ENCODE measurements at regions not wholly inside any gene's neighbourhood (a gene's known extent, or its start where the extent isn't known, plus 50 kb on each side); places are given as distances from the start of the nearest gene placed in this dataset.

DNA sequence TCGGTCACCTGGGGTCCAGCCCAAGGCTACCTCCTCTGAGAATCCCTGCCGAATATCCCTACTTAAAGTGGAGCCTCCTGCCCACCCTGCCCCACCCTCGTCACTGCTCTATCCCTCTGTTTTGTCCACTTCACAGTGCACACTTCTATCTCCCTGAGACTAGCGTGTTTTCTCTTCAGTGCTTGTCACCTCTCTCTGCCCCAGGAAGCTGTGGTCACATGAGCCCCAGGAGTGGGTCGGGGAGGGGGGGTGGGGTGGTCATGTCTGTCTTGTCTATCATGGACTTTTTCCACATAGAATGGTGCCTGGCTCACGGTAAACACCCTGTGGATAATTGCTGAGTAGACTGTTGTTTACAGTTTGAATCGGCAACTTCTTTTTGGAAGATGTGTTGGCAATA is 673.6 kb downstream of the PTPRU start (continued):
- TF ChIP-seq KIAA2018 (CRISPR knock-in tag; IDR thresholded peaks at IDR 0.05; ENCODE audit: borderline replicate concordance) (no peak), ZNF138 (CRISPR knock-in tag; IDR thresholded peaks at IDR 0.05; ENCODE audit: low read depth) (no peak), XBP1 (CRISPR knock-in tag; IDR thresholded peaks at IDR 0.05) (no peak), CEBPZ (IDR thresholded peaks at IDR 0.05; ENCODE audit: low read length) (no peak)
- TF ChIP-seq, protein P1, sequence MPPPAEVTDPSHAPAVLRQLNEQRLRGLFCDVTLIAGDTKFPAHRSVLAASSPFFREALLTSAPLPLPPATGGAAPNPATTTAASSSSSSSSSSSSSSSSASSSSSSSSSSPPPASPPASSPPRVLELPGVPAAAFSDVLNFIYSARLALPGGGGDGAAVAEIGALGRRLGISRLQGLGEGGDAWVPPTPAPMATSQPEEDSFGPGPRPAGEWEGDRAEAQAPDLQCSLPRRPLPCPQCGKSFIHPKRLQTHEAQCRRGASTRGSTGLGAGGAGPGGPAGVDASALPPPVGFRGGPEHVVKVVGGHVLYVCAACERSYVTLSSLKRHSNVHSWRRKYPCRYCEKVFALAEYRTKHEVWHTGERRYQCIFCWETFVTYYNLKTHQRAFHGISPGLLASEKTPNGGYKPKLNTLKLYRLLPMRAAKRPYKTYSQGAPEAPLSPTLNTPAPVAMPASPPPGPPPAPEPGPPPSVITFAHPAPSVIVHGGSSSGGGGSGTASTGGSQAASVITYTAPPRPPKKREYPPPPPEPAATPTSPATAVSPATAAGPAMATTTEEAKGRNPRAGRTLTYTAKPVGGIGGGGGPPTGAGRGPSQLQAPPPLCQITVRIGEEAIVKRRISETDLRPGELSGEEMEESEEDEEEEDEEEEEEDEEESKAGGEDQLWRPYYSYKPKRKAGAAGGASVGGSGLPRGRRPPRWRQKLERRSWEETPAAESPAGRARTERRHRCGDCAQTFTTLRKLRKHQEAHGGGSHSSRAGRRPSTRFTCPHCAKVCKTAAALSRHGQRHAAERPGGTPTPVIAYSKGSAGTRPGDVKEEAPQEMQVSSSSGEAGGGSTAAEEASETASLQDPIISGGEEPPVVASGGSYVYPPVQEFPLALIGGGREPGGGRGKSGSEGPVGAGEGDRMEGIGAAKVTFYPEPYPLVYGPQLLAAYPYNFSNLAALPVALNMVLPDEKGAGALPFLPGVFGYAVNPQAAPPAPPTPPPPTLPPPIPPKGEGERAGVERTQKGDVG (CRISPR knock-in tag; IDR thresholded peaks at IDR 0.05; ENCODE audit: borderline replicate concordance): no peak
- TF ChIP-seq, protein P2, sequence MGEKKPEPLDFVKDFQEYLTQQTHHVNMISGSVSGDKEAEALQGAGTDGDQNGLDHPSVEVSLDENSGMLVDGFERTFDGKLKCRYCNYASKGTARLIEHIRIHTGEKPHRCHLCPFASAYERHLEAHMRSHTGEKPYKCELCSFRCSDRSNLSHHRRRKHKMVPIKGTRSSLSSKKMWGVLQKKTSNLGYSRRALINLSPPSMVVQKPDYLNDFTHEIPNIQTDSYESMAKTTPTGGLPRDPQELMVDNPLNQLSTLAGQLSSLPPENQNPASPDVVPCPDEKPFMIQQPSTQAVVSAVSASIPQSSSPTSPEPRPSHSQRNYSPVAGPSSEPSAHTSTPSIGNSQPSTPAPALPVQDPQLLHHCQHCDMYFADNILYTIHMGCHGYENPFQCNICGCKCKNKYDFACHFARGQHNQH (CRISPR knock-in tag; IDR thresholded peaks at IDR 0.05): no peak
